Smooth muscle cell (in vitro differentiated cells): ENCODE measurements at regions not wholly inside any gene's neighbourhood (a gene's known extent, or its start where the extent isn't known, plus 50 kb on each side); places are given as distances from the start of the nearest gene placed in this dataset.

Experiments
- DNase-seq: peaks from one replicate; lab custom pipeline; 2025; ENCODE audit not compliant: unreplicated experiment; lab: John Stamatoyannopoulos, UW
- H2AFZ ChIP-seq: fragments of 200-600 bp; sonication (generic); 2 replicates; pipeline ENCODE4 v1.6.0; 2016; ENCODE audit warnings: antibody characterized with exemption, low read depth, mild to moderate bottlenecking
- H3F3A ChIP-seq: fragments of 200-600 bp; sonication (generic); 2 replicates; pipeline ENCODE4 v1.6.0; 2017; ENCODE audit warnings: antibody characterized with exemption, low read depth
- H3K27ac ChIP-seq: fragments of 200-600 bp; sonication (generic); 2 replicates; pipeline ENCODE4 v1.5.1; 2016; ENCODE audit warnings: low read depth, mild to moderate bottlenecking
- H3K27me3 ChIP-seq: fragments of 200-600 bp; sonication (generic); 2 replicates; pipeline ENCODE4 v1.6.1; 2016; ENCODE audit warnings: low read depth, mild to moderate bottlenecking
- H3K36me3 ChIP-seq: fragments of 200-600 bp; sonication (generic); 2 replicates; pipeline ENCODE4 v1.5.1; 2016; ENCODE audit warnings: low read depth
- H3K4me1 ChIP-seq: fragments of 200-600 bp; sonication (generic); 2 replicates; pipeline ENCODE4 v1.5.1; 2016; ENCODE audit warnings: low read depth
- H3K4me2 ChIP-seq: fragments of 200-600 bp; sonication (generic); 2 replicates; pipeline ENCODE4 v1.6.0; 2016; ENCODE audit warnings: mild to moderate bottlenecking
- H3K4me3 ChIP-seq: fragments of 200-600 bp; sonication (generic); 2 replicates; pipeline ENCODE4 v1.5.1; 2016; ENCODE audit warnings: mild to moderate bottlenecking
- H3K79me2 ChIP-seq: fragments of 200-600 bp; sonication (generic); 2 replicates; pipeline ENCODE4 v1.6.0; 2016; ENCODE audit warnings: low read depth, mild to moderate bottlenecking
- H3K9ac ChIP-seq: fragments of 200-600 bp; sonication (generic); 2 replicates; pipeline ENCODE4 v1.6.0; 2016; ENCODE audit warnings: low read depth
- H3K9me3 ChIP-seq: fragments of 200-600 bp; sonication (generic); replicated peaks from 2 replicates; pipeline ENCODE4 v1.5.1; 2016; ENCODE audit warnings: low read depth
- H4K20me1 ChIP-seq: fragments of 200-600 bp; sonication (generic); 2 replicates; pipeline ENCODE4 v1.6.0; 2016; ENCODE audit warnings: low read depth
- WGBS: methylation state at CpG from one replicate; pipeline ENCODE4 v1.1.7; 2016; ENCODE audit warnings: low lambda C conversion rate; 5-methylcytosine and 5-hydroxymethylcytosine counted together
- TF ChIP-seq, protein P1 (sequence below): fragments of 200-600 bp; sonication (generic); IDR thresholded peaks from 2 replicates; pipeline ENCODE4 v1.5.1; 2017; ENCODE audit warnings: borderline replicate concordance, mild to moderate bottlenecking, antibody characterized with exemption; ENCODE audit not compliant: insufficient read depth, poor library complexity, severe bottlenecking

DNA sequence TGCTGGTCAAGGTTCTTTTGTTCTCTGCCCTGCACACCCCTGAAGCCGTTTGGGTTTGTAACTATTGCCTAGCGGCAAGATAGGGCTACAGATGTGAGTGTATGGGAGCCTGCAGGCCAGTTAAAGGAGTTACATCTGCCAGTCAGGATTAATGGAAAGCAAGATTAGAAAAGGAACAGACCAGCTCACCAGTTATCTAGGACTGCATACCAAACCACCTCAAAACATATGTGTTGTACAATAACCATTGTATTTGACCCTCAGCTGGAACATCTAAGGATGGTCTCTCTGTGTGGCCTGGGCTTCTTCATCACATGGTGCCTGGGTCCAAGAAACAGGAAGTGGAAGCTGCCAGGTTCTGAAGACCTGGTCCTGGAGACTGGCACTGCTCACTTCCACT is 52.5 kb upstream of the FBXO28 start:
- WGBS: 43% methylated on average over 2 of the region's 2 CpGs
- H2AFZ ChIP-seq: no peak overlapping the region
- no peaks in the 10 kb centered on the region for H3F3A ChIP-seq
- no peaks in the 10 kb centered on the region for H3K36me3 ChIP-seq
- peaks cover 15% of the 10 kb centered on the region for H3K4me1 ChIP-seq
- TF ChIP-seq, protein P1, sequence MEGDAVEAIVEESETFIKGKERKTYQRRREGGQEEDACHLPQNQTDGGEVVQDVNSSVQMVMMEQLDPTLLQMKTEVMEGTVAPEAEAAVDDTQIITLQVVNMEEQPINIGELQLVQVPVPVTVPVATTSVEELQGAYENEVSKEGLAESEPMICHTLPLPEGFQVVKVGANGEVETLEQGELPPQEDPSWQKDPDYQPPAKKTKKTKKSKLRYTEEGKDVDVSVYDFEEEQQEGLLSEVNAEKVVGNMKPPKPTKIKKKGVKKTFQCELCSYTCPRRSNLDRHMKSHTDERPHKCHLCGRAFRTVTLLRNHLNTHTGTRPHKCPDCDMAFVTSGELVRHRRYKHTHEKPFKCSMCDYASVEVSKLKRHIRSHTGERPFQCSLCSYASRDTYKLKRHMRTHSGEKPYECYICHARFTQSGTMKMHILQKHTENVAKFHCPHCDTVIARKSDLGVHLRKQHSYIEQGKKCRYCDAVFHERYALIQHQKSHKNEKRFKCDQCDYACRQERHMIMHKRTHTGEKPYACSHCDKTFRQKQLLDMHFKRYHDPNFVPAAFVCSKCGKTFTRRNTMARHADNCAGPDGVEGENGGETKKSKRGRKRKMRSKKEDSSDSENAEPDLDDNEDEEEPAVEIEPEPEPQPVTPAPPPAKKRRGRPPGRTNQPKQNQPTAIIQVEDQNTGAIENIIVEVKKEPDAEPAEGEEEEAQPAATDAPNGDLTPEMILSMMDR: no peak
- no peaks in the 10 kb centered on the region for H4K20me1 ChIP-seq
- no peak overlapping the region for H3K9ac ChIP-seq
- no peak overlapping the region for H3K4me2 ChIP-seq
- H3K27ac ChIP-seq: no peak overlapping the region
- peaks cover 4% of the 10 kb centered on the region for H3K27me3 ChIP-seq
- no peak overlapping the region for H3K4me3 ChIP-seq
- H3K9me3 ChIP-seq: no peaks in the 10 kb centered on the region
- no peaks in the 10 kb centered on the region for H3K79me2 ChIP-seq
- DNase-seq: no peak

DNA sequence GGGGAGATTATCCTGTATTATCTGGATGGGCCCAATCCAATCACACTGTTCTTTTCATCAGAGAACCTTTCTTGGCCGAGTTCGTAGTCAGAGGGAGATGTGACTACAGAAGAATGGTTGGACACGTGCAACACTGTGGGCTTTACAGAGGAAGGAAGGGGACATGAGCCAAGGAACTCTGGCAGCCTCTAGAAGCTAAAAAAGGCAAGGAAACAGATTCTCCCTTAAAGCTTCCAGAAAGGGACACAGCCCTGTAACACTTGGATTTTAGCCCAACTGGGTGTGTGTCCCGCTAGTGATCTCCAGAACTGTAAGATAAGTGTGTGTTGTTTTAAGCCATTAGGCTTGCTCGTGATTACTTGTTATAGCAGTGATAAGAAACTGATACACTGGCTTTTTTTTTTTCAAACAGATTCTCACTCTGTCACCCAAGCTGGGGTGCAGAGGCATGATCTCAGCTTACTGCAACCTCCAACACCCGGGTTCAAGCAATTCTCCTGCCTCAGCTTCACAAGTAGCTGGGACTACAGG is 53.9 kb upstream of the FBXO28 start:
- 91% methylated on average over 6 of the region's 6 CpGs for WGBS
- peaks cover 15% of the 10 kb centered on the region for H3K4me1 ChIP-seq
- no peaks in the 10 kb centered on the region for H3K79me2 ChIP-seq
- no peaks in the 10 kb centered on the region for H3F3A ChIP-seq
- no peak overlapping the region for H2AFZ ChIP-seq
- peaks cover 4% of the 10 kb centered on the region for H3K27me3 ChIP-seq
- TF ChIP-seq, protein P1: no peak
- H3K4me2 ChIP-seq: no peak overlapping the region
- no peaks in the 10 kb centered on the region for H3K9me3 ChIP-seq
- DNase-seq: no peak
- H3K36me3 ChIP-seq: no peaks in the 10 kb centered on the region
- no peaks in the 10 kb centered on the region for H4K20me1 ChIP-seq
- H3K27ac ChIP-seq: no peak overlapping the region
- H3K4me3 ChIP-seq: no peak overlapping the region
- H3K9ac ChIP-seq: no peak overlapping the region

DNA sequence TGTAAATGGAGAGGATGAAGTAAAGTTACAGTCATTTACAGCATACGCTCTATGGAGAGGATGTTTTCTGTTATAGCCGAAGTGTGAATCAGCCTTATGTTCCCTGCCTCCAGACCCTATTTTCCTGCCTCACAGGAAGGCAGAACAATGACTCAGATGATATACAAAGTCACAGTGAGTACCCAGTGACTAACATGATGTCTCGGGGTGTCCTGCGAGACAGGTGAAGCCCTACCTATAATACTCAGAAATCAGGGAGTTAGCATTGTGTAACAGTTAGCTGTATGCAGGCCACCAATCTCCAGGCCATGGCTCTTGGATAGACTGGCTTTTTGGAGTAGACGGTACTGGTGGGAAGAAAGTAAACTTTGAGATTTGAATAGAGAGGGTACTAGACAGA is 55.6 kb upstream of the FBXO28 start:
- no peak for DNase-seq
- no peaks in the 10 kb centered on the region for H3K27me3 ChIP-seq
- TF ChIP-seq, protein P1: no peak
- H3K27ac ChIP-seq: no peak overlapping the region
- H3F3A ChIP-seq: no peaks in the 10 kb centered on the region
- no peaks in the 10 kb centered on the region for H3K36me3 ChIP-seq
- no peaks in the 10 kb centered on the region for H3K9me3 ChIP-seq
- peaks cover 3% of the 10 kb centered on the region for H3K4me1 ChIP-seq
- WGBS: 80% methylated on average over 5 of the region's 5 CpGs
- H3K79me2 ChIP-seq: no peaks in the 10 kb centered on the region
- no peak overlapping the region for H3K4me3 ChIP-seq
- no peak overlapping the region for H3K4me2 ChIP-seq
- H2AFZ ChIP-seq: no peak overlapping the region
- H3K9ac ChIP-seq: no peak overlapping the region
- H4K20me1 ChIP-seq: no peaks in the 10 kb centered on the region

DNA sequence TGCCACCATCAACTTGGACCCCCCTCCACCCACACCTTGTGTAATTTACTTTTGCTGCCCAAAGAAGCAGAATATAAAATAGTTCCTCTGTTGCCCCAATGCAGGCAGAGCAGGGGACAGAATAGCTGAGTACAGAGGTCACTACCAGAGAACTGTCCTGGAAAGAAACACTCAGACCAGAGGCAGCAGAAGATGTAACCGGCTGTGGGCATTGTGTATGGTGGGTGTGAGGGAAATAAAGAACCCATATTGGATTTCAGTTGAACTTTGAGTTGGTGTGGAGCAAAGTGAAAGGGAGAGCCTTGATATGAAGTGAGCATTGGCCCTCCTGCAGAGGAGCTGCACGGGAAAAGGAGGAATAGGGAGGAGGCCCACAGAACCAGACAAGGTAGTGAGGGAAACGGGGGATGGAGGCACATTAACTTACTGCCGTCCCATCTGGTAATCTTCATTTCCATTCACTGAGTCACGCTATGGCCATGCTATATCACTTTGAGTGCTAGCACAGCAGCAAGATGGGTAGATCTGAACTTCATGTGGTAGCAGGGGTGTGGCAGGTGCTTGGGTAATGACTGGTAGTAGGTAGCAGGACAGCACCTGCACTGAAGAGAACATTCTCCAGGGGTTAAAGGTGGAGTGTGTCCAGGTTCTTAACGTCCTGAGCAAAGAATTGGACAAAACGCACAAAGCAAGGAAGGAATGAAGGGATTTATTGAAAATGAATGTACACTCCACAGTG is 56.3 kb upstream of the FBXO28 start:
- H3F3A ChIP-seq: no peaks in the 10 kb centered on the region
- no peak overlapping the region for H3K4me2 ChIP-seq
- H4K20me1 ChIP-seq: no peaks in the 10 kb centered on the region
- no peak for DNase-seq
- TF ChIP-seq, protein P1: no peak
- WGBS: 88% methylated on average over 7 of the region's 7 CpGs
- H3K36me3 ChIP-seq: no peaks in the 10 kb centered on the region
- H3K4me3 ChIP-seq: no peak overlapping the region
- H3K27me3 ChIP-seq: no peaks in the 10 kb centered on the region
- no peak overlapping the region for H3K27ac ChIP-seq
- H3K4me1 ChIP-seq: peaks cover 3% of the 10 kb centered on the region
- no peak overlapping the region for H3K9ac ChIP-seq
- H3K79me2 ChIP-seq: no peaks in the 10 kb centered on the region
- no peaks in the 10 kb centered on the region for H3K9me3 ChIP-seq
- H2AFZ ChIP-seq: no peak overlapping the region
